ENCODE measurements at regions not wholly inside any gene's neighbourhood (a gene's known extent, or its start where the extent isn't known, plus 50 kb on each side); places are given as distances from the start of the nearest gene placed in this dataset.

DNA sequence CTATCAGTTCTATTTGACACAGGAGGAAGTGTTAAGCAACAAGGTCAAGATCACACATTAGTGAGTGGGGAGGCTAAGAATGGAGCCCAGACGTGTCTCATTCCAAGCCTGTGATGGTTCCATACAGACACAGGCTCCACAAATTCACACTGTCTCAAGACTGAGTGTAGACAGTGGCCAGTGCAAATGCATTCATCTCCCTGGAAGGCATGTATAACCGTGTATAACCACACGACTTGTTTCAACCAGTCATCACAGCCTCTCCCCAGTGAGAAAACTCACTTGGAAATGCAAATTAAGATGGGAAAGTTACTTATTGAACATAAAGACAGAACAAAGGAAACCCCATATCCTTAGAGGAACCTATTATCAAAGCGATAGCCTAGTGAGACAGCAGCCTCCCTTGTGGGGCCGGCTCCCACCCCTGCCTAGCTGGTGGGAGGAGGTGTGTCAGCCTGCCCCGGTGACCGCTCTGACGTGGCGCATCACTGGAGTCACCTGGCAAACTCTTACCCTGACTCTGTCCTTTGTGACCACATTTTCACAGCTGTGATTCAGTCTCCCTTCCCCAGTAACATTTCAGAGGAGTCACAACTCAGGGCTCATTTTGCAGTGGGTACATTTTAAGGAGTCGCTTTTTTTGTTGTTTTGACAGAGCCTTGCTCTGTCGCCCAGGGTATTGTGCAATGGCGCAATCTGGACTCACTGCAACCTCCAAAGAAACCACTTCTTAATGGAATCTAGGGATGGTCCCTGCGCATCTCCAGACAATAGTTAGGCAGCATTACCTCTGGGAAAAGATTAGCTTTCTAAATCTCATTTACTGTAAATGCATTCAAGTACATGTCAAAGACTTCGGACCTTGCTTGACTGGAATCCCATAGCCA lies 126.6 kb upstream of the PARD3 start:
- no TSS peak for BruUV-seq (replicated peaks)

More for the DNA sequence above, 126.6 kb upstream of the PARD3 start:
- Histone ChIP-seq H2AFZ (ENCODE audit: low read depth, low read length, poor library complexity, severe bottlenecking) (no peak overlapping the region), H3K4me3 (replicated peaks in 1 of 2; ENCODE audit: low read depth in 1 of 2, low read length in 2 of 2) (no peak overlapping the region), H4K20me1 (ENCODE audit: insufficient read depth) (no peaks in the 10 kb centered on the region), H3K36me3 (ENCODE audit: control insufficient read depth in 1 of 2, insufficient read depth in 2 of 2, low read length in 2 of 2) (no peaks in the 10 kb centered on the region), H3K9ac (ENCODE audit: low read length) (no peak overlapping the region), H3K4me2 (ENCODE audit: low read length) (no peak overlapping the region), H3K9me3 (ENCODE audit: control insufficient read depth in 1 of 2, insufficient read depth in 1 of 2, low read depth in 1 of 2, low read length in 2 of 2) (no peaks in the 10 kb centered on the region), H3K27ac (ENCODE audit: low read depth, low read length) (no peak overlapping the region), H3K79me2 (ENCODE audit: insufficient read depth, low read length) (no peaks in the 10 kb centered on the region), H3K4me1 (ENCODE audit: control insufficient read depth in 1 of 2, insufficient read depth in 2 of 2, low read length in 2 of 2) (no peaks in the 10 kb centered on the region), H3K27me3 (ENCODE audit: insufficient read depth, low read length) (no peaks in the 10 kb centered on the region), H3K9me2 (ENCODE audit: insufficient read depth) (no peaks in the 10 kb centered on the region)
- intact Hi-C loops (cut with micrococcal nuclease), result no loop called here
- ChIA-PET CTCF (no interaction called here), POLR2A (no interaction called here), RAD21 (ENCODE audit: low non-redundant PET in 1 of 2, low total read pairs in 2 of 2, uncharacterized antibody in 2 of 2, unreplicated experiment in 2 of 2) (no interaction called here)
- ATAC-seq (no peak), DNase-seq (ENCODE audit: low read depth, low spot score) (no peak)
- TF ChIP-seq EGR1 (IDR thresholded peaks at IDR 0.05; ENCODE audit: low read depth), result no peak
- TF ChIP-seq ZFX (IDR thresholded peaks at IDR 0.05), result no peak
- TF ChIP-seq, protein P1, sequence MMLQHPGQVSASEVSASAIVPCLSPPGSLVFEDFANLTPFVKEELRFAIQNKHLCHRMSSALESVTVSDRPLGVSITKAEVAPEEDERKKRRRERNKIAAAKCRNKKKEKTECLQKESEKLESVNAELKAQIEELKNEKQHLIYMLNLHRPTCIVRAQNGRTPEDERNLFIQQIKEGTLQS (IDR thresholded peaks at IDR 0.05), result no peak
- no peak for TF ChIP-seq ELF1 (IDR thresholded peaks at IDR 0.05; ENCODE audit: borderline replicate concordance, low read depth)
- TF ChIP-seq, protein P2, sequence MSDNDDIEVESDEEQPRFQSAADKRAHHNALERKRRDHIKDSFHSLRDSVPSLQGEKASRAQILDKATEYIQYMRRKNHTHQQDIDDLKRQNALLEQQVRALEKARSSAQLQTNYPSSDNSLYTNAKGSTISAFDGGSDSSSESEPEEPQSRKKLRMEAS (IDR thresholded peaks at IDR 0.05), result no peak
- no peak for TF ChIP-seq CBX3 (IDR thresholded peaks at IDR 0.05; ENCODE audit: low read depth)
- TF ChIP-seq EZH2 (IDR thresholded peaks at IDR 0.05), result no peak
- TF ChIP-seq, protein P3, sequence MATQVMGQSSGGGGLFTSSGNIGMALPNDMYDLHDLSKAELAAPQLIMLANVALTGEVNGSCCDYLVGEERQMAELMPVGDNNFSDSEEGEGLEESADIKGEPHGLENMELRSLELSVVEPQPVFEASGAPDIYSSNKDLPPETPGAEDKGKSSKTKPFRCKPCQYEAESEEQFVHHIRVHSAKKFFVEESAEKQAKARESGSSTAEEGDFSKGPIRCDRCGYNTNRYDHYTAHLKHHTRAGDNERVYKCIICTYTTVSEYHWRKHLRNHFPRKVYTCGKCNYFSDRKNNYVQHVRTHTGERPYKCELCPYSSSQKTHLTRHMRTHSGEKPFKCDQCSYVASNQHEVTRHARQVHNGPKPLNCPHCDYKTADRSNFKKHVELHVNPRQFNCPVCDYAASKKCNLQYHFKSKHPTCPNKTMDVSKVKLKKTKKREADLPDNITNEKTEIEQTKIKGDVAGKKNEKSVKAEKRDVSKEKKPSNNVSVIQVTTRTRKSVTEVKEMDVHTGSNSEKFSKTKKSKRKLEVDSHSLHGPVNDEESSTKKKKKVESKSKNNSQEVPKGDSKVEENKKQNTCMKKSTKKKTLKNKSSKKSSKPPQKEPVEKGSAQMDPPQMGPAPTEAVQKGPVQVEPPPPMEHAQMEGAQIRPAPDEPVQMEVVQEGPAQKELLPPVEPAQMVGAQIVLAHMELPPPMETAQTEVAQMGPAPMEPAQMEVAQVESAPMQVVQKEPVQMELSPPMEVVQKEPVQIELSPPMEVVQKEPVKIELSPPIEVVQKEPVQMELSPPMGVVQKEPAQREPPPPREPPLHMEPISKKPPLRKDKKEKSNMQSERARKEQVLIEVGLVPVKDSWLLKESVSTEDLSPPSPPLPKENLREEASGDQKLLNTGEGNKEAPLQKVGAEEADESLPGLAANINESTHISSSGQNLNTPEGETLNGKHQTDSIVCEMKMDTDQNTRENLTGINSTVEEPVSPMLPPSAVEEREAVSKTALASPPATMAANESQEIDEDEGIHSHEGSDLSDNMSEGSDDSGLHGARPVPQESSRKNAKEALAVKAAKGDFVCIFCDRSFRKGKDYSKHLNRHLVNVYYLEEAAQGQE (IDR thresholded peaks at IDR 0.05; ENCODE audit: low read depth), result no peak
- TF ChIP-seq SP1 (IDR thresholded peaks at IDR 0.05; ENCODE audit: low read depth), result no peak
- no peak for TF ChIP-seq ZNF274 (IDR thresholded peaks at IDR 0.05; ENCODE audit: low read depth, low read length)
- TF ChIP-seq SIN3A (IDR thresholded peaks at IDR 0.05; ENCODE audit: low read depth), result no peak
- TF ChIP-seq, protein P4, sequence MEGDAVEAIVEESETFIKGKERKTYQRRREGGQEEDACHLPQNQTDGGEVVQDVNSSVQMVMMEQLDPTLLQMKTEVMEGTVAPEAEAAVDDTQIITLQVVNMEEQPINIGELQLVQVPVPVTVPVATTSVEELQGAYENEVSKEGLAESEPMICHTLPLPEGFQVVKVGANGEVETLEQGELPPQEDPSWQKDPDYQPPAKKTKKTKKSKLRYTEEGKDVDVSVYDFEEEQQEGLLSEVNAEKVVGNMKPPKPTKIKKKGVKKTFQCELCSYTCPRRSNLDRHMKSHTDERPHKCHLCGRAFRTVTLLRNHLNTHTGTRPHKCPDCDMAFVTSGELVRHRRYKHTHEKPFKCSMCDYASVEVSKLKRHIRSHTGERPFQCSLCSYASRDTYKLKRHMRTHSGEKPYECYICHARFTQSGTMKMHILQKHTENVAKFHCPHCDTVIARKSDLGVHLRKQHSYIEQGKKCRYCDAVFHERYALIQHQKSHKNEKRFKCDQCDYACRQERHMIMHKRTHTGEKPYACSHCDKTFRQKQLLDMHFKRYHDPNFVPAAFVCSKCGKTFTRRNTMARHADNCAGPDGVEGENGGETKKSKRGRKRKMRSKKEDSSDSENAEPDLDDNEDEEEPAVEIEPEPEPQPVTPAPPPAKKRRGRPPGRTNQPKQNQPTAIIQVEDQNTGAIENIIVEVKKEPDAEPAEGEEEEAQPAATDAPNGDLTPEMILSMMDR (IDR thresholded peaks at IDR 0.05 in 2 of 3, conservative IDR thresholded peaks at IDR 0.05 in 1 of 3; ENCODE audit: borderline replicate concordance in 1 of 3, insufficient read depth in 1 of 3, low read depth in 2 of 3, low read length in 2 of 3), result no peak
- no peak for TF ChIP-seq POLR2A (IDR thresholded peaks at IDR 0.05; ENCODE audit: borderline replicate concordance, extremely low read depth, insufficient read depth, insufficient read length)
- no peak for TF ChIP-seq JUND (IDR thresholded peaks at IDR 0.05)
- TF ChIP-seq POLR2AphosphoS5 (IDR thresholded peaks at IDR 0.05; ENCODE audit: low read depth, low read length), result no peak
- TF ChIP-seq SRF (IDR thresholded peaks at IDR 0.05; ENCODE audit: low read depth), result no peak
- no peak for TF ChIP-seq CEBPB (IDR thresholded peaks at IDR 0.05; ENCODE audit: low read depth)
- TF ChIP-seq, protein P5, sequence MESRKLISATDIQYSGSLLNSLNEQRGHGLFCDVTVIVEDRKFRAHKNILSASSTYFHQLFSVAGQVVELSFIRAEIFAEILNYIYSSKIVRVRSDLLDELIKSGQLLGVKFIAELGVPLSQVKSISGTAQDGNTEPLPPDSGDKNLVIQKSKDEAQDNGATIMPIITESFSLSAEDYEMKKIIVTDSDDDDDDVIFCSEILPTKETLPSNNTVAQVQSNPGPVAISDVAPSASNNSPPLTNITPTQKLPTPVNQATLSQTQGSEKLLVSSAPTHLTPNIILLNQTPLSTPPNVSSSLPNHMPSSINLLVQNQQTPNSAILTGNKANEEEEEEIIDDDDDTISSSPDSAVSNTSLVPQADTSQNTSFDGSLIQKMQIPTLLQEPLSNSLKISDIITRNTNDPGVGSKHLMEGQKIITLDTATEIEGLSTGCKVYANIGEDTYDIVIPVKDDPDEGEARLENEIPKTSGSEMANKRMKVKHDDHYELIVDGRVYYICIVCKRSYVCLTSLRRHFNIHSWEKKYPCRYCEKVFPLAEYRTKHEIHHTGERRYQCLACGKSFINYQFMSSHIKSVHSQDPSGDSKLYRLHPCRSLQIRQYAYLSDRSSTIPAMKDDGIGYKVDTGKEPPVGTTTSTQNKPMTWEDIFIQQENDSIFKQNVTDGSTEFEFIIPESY (IDR thresholded peaks at IDR 0.05; ENCODE audit: extremely low read depth, insufficient replicate concordance, low read length), result no peak
